ENCODE measurements at regions not wholly inside any gene's neighbourhood (a gene's known extent, or its start where the extent isn't known, plus 50 kb on each side); places are given as distances from the start of the nearest gene placed in this dataset.

- TF ChIP-seq CTCF (conservative IDR thresholded peaks at IDR 0.05), result no peak
- no peak overlapping the region for H3K4me3 Mint-ChIP-seq
- H3K4me1 Mint-ChIP-seq (ENCODE audit: unreplicated experiment), result no peaks in the 10 kb centered on the region
- H3K27me3 Mint-ChIP-seq, result peaks cover 34% of the 10 kb centered on the region
- no peaks in the 10 kb centered on the region for H3K36me3 Mint-ChIP-seq
- no peaks in the 10 kb centered on the region for H3K9me3 Mint-ChIP-seq
- no peak for DNase-seq (ENCODE audit: extremely low spot score, unreplicated experiment)
- H3K27ac Mint-ChIP-seq, result no peak overlapping the region
Measured at GRCh38 chr20:37579106-37579505, 51.4 kb upstream of the BLCAP start.

GRCh38 chr20:37577981-37578380 is 50.3 kb upstream of the BLCAP start:
- DNase-seq (ENCODE audit: extremely low spot score, unreplicated experiment), result no peak
- H3K9me3 Mint-ChIP-seq, result no peaks in the 10 kb centered on the region
- no peaks in the 10 kb centered on the region for H3K36me3 Mint-ChIP-seq
- H3K27ac Mint-ChIP-seq, result no peak overlapping the region
- no peak for TF ChIP-seq CTCF (conservative IDR thresholded peaks at IDR 0.05)
- no peak overlapping the region for H3K4me3 Mint-ChIP-seq
- no peaks in the 10 kb centered on the region for H3K4me1 Mint-ChIP-seq (ENCODE audit: unreplicated experiment)
- peaks cover 39% of the 10 kb centered on the region for H3K27me3 Mint-ChIP-seq

All from type B pancreatic cell (in vitro differentiated cells).